ENCODE measurements at regions not wholly inside any gene's neighbourhood (a gene's known extent, or its start where the extent isn't known, plus 50 kb on each side); places are given as distances from the start of the nearest gene placed in this dataset.

DNA sequence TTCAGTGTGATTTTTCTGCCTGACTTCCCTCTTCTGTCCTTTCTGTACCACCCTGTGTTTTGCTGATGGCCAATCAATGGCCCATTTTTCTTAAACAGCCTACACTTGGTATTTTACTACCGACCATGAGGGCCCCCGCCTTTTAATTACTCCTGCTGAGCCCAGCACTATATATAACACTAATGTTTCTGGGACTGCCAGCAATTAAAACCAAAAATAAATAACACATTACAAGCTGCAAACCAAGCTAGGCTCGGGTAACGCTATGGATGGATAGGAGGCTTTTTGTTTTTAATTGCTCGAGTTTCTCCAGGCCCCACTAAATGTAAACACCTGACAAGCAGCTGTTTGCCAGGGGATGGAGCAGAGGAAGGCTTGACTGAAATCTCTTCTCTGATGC is 915.4 kb upstream of the AUTS2 start:
- Mint-ChIP-seq H3K4me1 (ENCODE audit: unreplicated experiment) (no peaks in the 10 kb centered on the region), H3K27ac (ENCODE audit: unreplicated experiment) (no peak overlapping the region), H3K4me3 (ENCODE audit: unreplicated experiment) (no peak overlapping the region), H3K27me3 (ENCODE audit: unreplicated experiment) (peaks cover 7% of the 10 kb centered on the region), H3K36me3 (ENCODE audit: low read depth, unreplicated experiment) (peaks cover 17% of the 10 kb centered on the region), H3K9me3 (ENCODE audit: unreplicated experiment) (peaks cover 34% of the 10 kb centered on the region)
- no peak for TF ChIP-seq CTCF (IDR thresholded peaks at IDR 0.05; ENCODE audit: unreplicated experiment)
- DNase-seq (ENCODE audit: low spot score) = no peak

DNA sequence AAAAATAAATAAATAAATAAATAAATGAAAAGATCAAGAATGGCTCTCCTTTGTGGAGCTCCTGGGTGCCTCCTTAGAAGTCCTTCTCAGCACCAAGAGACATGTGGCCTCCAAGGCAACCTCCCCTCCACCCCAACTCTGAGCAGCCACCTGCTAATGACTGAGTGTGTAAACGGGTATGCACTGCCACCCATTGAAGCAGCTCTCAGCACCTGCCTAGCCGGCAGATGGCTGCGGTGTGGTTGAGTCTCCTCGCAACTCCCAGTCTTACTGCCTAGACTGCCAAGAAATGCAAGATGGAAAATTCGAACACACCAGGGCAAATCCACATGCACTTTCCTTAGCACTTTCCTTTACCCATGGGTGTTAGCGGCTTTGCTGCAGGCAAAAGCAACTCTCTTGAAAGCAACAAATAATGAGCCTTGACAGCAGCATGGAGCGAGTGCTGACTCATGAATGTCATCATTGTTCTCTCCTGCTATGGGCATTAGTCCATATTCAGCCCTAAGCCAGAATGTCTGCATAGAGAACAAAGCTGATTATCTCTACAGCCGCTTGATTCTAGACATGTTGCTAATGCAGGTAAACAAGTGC is 913.9 kb upstream of the AUTS2 start:
- Mint-ChIP-seq H3K27ac (ENCODE audit: unreplicated experiment) (no peak overlapping the region), H3K4me1 (ENCODE audit: unreplicated experiment) (no peaks in the 10 kb centered on the region), H3K27me3 (ENCODE audit: unreplicated experiment) (peaks cover 7% of the 10 kb centered on the region), H3K36me3 (ENCODE audit: low read depth, unreplicated experiment) (peaks cover 9% of the 10 kb centered on the region), H3K9me3 (ENCODE audit: unreplicated experiment) (peaks cover 39% of the 10 kb centered on the region), H3K4me3 (ENCODE audit: unreplicated experiment) (no peak overlapping the region)
- TF ChIP-seq CTCF (IDR thresholded peaks at IDR 0.05; ENCODE audit: unreplicated experiment) = no peak
- no peak for DNase-seq (ENCODE audit: low spot score)

DNA sequence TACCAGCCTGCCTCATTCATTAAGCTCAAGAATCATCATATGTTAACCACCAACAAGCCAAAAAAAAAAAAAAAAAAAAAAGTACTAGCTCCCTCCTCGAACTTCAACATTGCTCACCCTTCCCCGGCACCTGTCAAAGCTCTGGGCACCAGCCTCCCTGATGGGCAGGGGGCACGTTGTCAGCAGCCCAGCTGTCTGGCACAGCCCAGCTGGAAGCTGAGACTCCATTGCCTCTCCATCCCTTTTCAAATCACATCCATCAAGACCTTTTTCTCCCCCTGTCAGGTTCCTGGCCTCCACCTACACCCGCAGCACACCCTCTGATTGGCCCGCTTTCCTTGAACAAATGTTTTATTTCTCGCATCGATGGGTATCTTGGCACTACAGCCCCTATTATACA is 913.3 kb upstream of the AUTS2 start:
- no peaks in the 10 kb centered on the region for H3K4me1 Mint-ChIP-seq (ENCODE audit: unreplicated experiment)
- peaks cover 9% of the 10 kb centered on the region for H3K36me3 Mint-ChIP-seq (ENCODE audit: low read depth, unreplicated experiment)
- H3K27ac Mint-ChIP-seq (ENCODE audit: unreplicated experiment) = no peak overlapping the region
- DNase-seq (ENCODE audit: low spot score) = no peak
- TF ChIP-seq CTCF (IDR thresholded peaks at IDR 0.05; ENCODE audit: unreplicated experiment) = no peak
- H3K4me3 Mint-ChIP-seq (ENCODE audit: unreplicated experiment) = no peak overlapping the region
- H3K27me3 Mint-ChIP-seq (ENCODE audit: unreplicated experiment) = peaks cover 7% of the 10 kb centered on the region
- peaks cover 37% of the 10 kb centered on the region for H3K9me3 Mint-ChIP-seq (ENCODE audit: unreplicated experiment)

GRCh38 chr7:68688416-68689086 is 909.7 kb upstream of the AUTS2 start:
- no peak for DNase-seq (ENCODE audit: low spot score)
- TF ChIP-seq CTCF (IDR thresholded peaks at IDR 0.05; ENCODE audit: unreplicated experiment) = no peak
- peaks cover 10% of the 10 kb centered on the region for H3K27me3 Mint-ChIP-seq (ENCODE audit: unreplicated experiment)
- no peak overlapping the region for H3K4me3 Mint-ChIP-seq (ENCODE audit: unreplicated experiment)
- H3K27ac Mint-ChIP-seq (ENCODE audit: unreplicated experiment) = no peak overlapping the region
- H3K4me1 Mint-ChIP-seq (ENCODE audit: unreplicated experiment) = no peaks in the 10 kb centered on the region
- peaks cover 55% of the 10 kb centered on the region for H3K9me3 Mint-ChIP-seq (ENCODE audit: unreplicated experiment)
- peaks cover 13% of the 10 kb centered on the region for H3K36me3 Mint-ChIP-seq (ENCODE audit: low read depth, unreplicated experiment)

GRCh38 chr7:68689087-68689433 is 909.2 kb upstream of the AUTS2 start:
- no peak for DNase-seq (ENCODE audit: low spot score)
- H3K9me3 Mint-ChIP-seq (ENCODE audit: unreplicated experiment) = peaks cover 53% of the 10 kb centered on the region
- TF ChIP-seq CTCF (IDR thresholded peaks at IDR 0.05; ENCODE audit: unreplicated experiment) = no peak
- no peak overlapping the region for H3K27ac Mint-ChIP-seq (ENCODE audit: unreplicated experiment)
- H3K4me3 Mint-ChIP-seq (ENCODE audit: unreplicated experiment) = no peak overlapping the region
- no peaks in the 10 kb centered on the region for H3K4me1 Mint-ChIP-seq (ENCODE audit: unreplicated experiment)
- H3K27me3 Mint-ChIP-seq (ENCODE audit: unreplicated experiment) = peaks cover 10% of the 10 kb centered on the region
- peaks cover 13% of the 10 kb centered on the region for H3K36me3 Mint-ChIP-seq (ENCODE audit: low read depth, unreplicated experiment)
